ENCODE measurements at regions not wholly inside any gene's neighbourhood (a gene's known extent, or its start where the extent isn't known, plus 50 kb on each side); places are given as distances from the start of the nearest gene placed in this dataset.

- TF ChIP-seq EZH2 (IDR thresholded peaks at IDR 0.05; ENCODE audit: insufficient read depth, poor library complexity, severe bottlenecking) (no peak), EZH2phosphoT487 (IDR thresholded peaks at IDR 0.05; ENCODE audit: insufficient read depth, low read depth) (no peak)
Measured at GRCh38 chr18:57900906-57901435, 97.9 kb upstream of the ATP8B1 start.

Data from GM23248 (cell line).